ENCODE measurements at regions not wholly inside any gene's neighbourhood (a gene's known extent, or its start where the extent isn't known, plus 50 kb on each side); places are given as distances from the start of the nearest gene placed in this dataset.

- no peak for DNase-seq
- H3K4me1 Mint-ChIP-seq: no peaks in the 10 kb centered on the region
- no peak overlapping the region for H3K4me3 Mint-ChIP-seq
- no peaks in the 10 kb centered on the region for H3K27me3 Mint-ChIP-seq
- no peaks in the 10 kb centered on the region for H3K36me3 Mint-ChIP-seq
- no peak overlapping the region for H3K27ac Mint-ChIP-seq
- no peaks in the 10 kb centered on the region for H3K9me3 Mint-ChIP-seq
- CTCF ChIA-PET: no interaction called here
Observed at GRCh38 chr12:30002677-30003076, 218.9 kb upstream of the TMTC1 start.

- H3K9me3 Mint-ChIP-seq: no peaks in the 10 kb centered on the region
- no peak for DNase-seq
- H3K27me3 Mint-ChIP-seq: no peaks in the 10 kb centered on the region
- H3K36me3 Mint-ChIP-seq: no peaks in the 10 kb centered on the region
- H3K4me1 Mint-ChIP-seq: no peaks in the 10 kb centered on the region
- H3K27ac Mint-ChIP-seq: no peak overlapping the region
- CTCF ChIA-PET: no interaction called here
- H3K4me3 Mint-ChIP-seq: no peak overlapping the region
Observed at GRCh38 chr12:30000401-30000800, 216.7 kb upstream of the TMTC1 start.

GRCh38 chr12:29996993-29997392 is 213.3 kb upstream of the TMTC1 start:
- no peaks in the 10 kb centered on the region for H3K27me3 Mint-ChIP-seq
- no peaks in the 10 kb centered on the region for H3K4me1 Mint-ChIP-seq
- no peak for DNase-seq
- CTCF ChIA-PET: no interaction called here
- no peak overlapping the region for H3K4me3 Mint-ChIP-seq
- H3K9me3 Mint-ChIP-seq: peaks cover 2% of the 10 kb centered on the region
- H3K27ac Mint-ChIP-seq: no peak overlapping the region
- no peaks in the 10 kb centered on the region for H3K36me3 Mint-ChIP-seq

GRCh38 chr12:29992366-29992765 is 208.6 kb upstream of the TMTC1 start:
- peak overlapping the region; percentile 36 for H3K27ac Mint-ChIP-seq
- H3K4me3 Mint-ChIP-seq: no peak overlapping the region
- H3K4me1 Mint-ChIP-seq: no peaks in the 10 kb centered on the region
- H3K9me3 Mint-ChIP-seq: peaks cover 2% of the 10 kb centered on the region
- CTCF ChIA-PET: no interaction called here
- H3K27me3 Mint-ChIP-seq: no peaks in the 10 kb centered on the region
- H3K36me3 Mint-ChIP-seq: no peaks in the 10 kb centered on the region
- no peak for DNase-seq

- no peak for DNase-seq
- CTCF ChIA-PET: no interaction called here
- H3K36me3 Mint-ChIP-seq: no peaks in the 10 kb centered on the region
- no peaks in the 10 kb centered on the region for H3K27me3 Mint-ChIP-seq
- H3K9me3 Mint-ChIP-seq: peaks cover 2% of the 10 kb centered on the region
- H3K4me1 Mint-ChIP-seq: no peaks in the 10 kb centered on the region
- H3K4me3 Mint-ChIP-seq: no peak overlapping the region
- no peak overlapping the region for H3K27ac Mint-ChIP-seq
Observed at GRCh38 chr12:29991924-29992323, 208.2 kb upstream of the TMTC1 start.

- H3K36me3 Mint-ChIP-seq: no peaks in the 10 kb centered on the region
- H3K27ac Mint-ChIP-seq: no peak overlapping the region
- peaks cover 2% of the 10 kb centered on the region for H3K9me3 Mint-ChIP-seq
- CTCF ChIA-PET: no interaction called here
- no peaks in the 10 kb centered on the region for H3K4me1 Mint-ChIP-seq
- no peak for DNase-seq
- H3K4me3 Mint-ChIP-seq: no peak overlapping the region
- no peaks in the 10 kb centered on the region for H3K27me3 Mint-ChIP-seq
Observed at GRCh38 chr12:29990971-29991370, 207.2 kb upstream of the TMTC1 start.

GRCh38 chr12:29983851-29984250 is 200.1 kb upstream of the TMTC1 start:
- CTCF ChIA-PET: no interaction called here
- H3K27ac Mint-ChIP-seq: no peak overlapping the region
- DNase-seq: no peak
- H3K9me3 Mint-ChIP-seq: peaks cover 1% of the 10 kb centered on the region
- no peaks in the 10 kb centered on the region for H3K27me3 Mint-ChIP-seq
- no peaks in the 10 kb centered on the region for H3K4me1 Mint-ChIP-seq
- no peaks in the 10 kb centered on the region for H3K36me3 Mint-ChIP-seq
- no peak overlapping the region for H3K4me3 Mint-ChIP-seq

- H3K9me3 Mint-ChIP-seq: peaks cover 1% of the 10 kb centered on the region
- no peaks in the 10 kb centered on the region for H3K4me1 Mint-ChIP-seq
- H3K27ac Mint-ChIP-seq: no peak overlapping the region
- CTCF ChIA-PET: no interaction called here
- no peak overlapping the region for H3K4me3 Mint-ChIP-seq
- DNase-seq: no peak
- no peaks in the 10 kb centered on the region for H3K27me3 Mint-ChIP-seq
- H3K36me3 Mint-ChIP-seq: no peaks in the 10 kb centered on the region
Observed at GRCh38 chr12:29980304-29980703, 196.6 kb upstream of the TMTC1 start.

GRCh38 chr12:29971446-29971845 is 187.7 kb upstream of the TMTC1 start:
- Mint-ChIP-seq H3K9me3 (no peaks in the 10 kb centered on the region), H3K4me1 (no peaks in the 10 kb centered on the region), H3K4me3 (no peak overlapping the region), H3K36me3 (no peaks in the 10 kb centered on the region), H3K27me3 (no peaks in the 10 kb centered on the region), H3K27ac (no peak overlapping the region)
- CTCF ChIA-PET: no interaction called here
- no peak for DNase-seq

- no peak overlapping the region for H3K27ac Mint-ChIP-seq
- CTCF ChIA-PET: no interaction called here
- no peak for DNase-seq
Observed at GRCh38 chr12:29970501-29970900, 186.8 kb upstream of the TMTC1 start.

GRCh38 chr12:29962276-29963035 is 178.7 kb upstream of the TMTC1 start:
- Mint-ChIP-seq H3K9me3 (peaks cover 4% of the 10 kb centered on the region), H3K4me3 (no peak overlapping the region), H3K27ac (no peak overlapping the region), H3K4me1 (no peaks in the 10 kb centered on the region), H3K36me3 (no peaks in the 10 kb centered on the region), H3K27me3 (no peaks in the 10 kb centered on the region)
- CTCF ChIA-PET: no interaction called here
- no peak for DNase-seq

More at GRCh38 chr12:29970501-29970900, 186.8 kb upstream of the TMTC1 start:
- H3K4me3 Mint-ChIP-seq: no peak overlapping the region
- no peaks in the 10 kb centered on the region for H3K4me1 Mint-ChIP-seq
- no peaks in the 10 kb centered on the region for H3K36me3 Mint-ChIP-seq
- H3K9me3 Mint-ChIP-seq: no peaks in the 10 kb centered on the region
- no peaks in the 10 kb centered on the region for H3K27me3 Mint-ChIP-seq

GRCh38 chr12:29961231-29961630 is 177.5 kb upstream of the TMTC1 start:
- Mint-ChIP-seq H3K4me3 (no peak overlapping the region), H3K4me1 (no peaks in the 10 kb centered on the region), H3K36me3 (no peaks in the 10 kb centered on the region), H3K27me3 (no peaks in the 10 kb centered on the region), H3K27ac (no peak overlapping the region), H3K9me3 (peaks cover 4% of the 10 kb centered on the region)
- no peak for DNase-seq
- CTCF ChIA-PET: no interaction called here

GRCh38 chr12:29960122-29960521 is 176.4 kb upstream of the TMTC1 start:
- Mint-ChIP-seq H3K27ac (no peak overlapping the region), H3K4me3 (no peak overlapping the region), H3K9me3 (peaks cover 4% of the 10 kb centered on the region), H3K27me3 (no peaks in the 10 kb centered on the region), H3K36me3 (no peaks in the 10 kb centered on the region), H3K4me1 (no peaks in the 10 kb centered on the region)
- CTCF ChIA-PET: no interaction called here
- DNase-seq: no peak

GRCh38 chr12:29957835-29958234 is 174.1 kb upstream of the TMTC1 start:
- H3K36me3 Mint-ChIP-seq: no peaks in the 10 kb centered on the region
- DNase-seq: no peak
- H3K4me1 Mint-ChIP-seq: no peaks in the 10 kb centered on the region
- CTCF ChIA-PET: no interaction called here
- no peak overlapping the region for H3K4me3 Mint-ChIP-seq
- H3K27ac Mint-ChIP-seq: no peak overlapping the region
- H3K27me3 Mint-ChIP-seq: no peaks in the 10 kb centered on the region
- no peaks in the 10 kb centered on the region for H3K9me3 Mint-ChIP-seq

GRCh38 chr12:29945904-29946303 is 162.2 kb upstream of the TMTC1 start:
- no peak for DNase-seq
- Mint-ChIP-seq H3K4me1 (no peaks in the 10 kb centered on the region), H3K36me3 (no peaks in the 10 kb centered on the region), H3K27me3 (no peaks in the 10 kb centered on the region), H3K9me3 (no peaks in the 10 kb centered on the region), H3K4me3 (no peak overlapping the region), H3K27ac (no peak overlapping the region)
- CTCF ChIA-PET: no interaction called here

Data from activated naive CD4-positive, alpha-beta T cell treated with anti-CD3 and anti-CD28 coated beads, Interleukin-2, amount 10 ng/mL, durations not matched to agents 7 days and 5 days (primary cell).